Keratinocyte (primary cell): ENCODE measurements at regions not wholly inside any gene's neighbourhood (a gene's known extent, or its start where the extent isn't known, plus 50 kb on each side); places are given as distances from the start of the nearest gene placed in this dataset.

Experiments
- CTCF ChIP-seq, 3 experiments: IDR thresholded peaks in 1 of 3; conservative IDR thresholded peaks in 1 of 3; optimal IDR thresholded peaks in 1 of 3; 2 replicates in 2 of 3; 3 replicates in 1 of 3; pipeline versions ENCODE3 to v1.5.1; 2011; ENCODE audit warnings: low read length in 3 of 3, mild to moderate bottlenecking in 3 of 3, moderate library complexity in 2 of 3, control low read depth in 1 of 3, inconsistent platforms in 1 of 3; ENCODE audit not compliant: insufficient read depth in 2 of 3; ENCODE audit errors: extremely low read depth in 1 of 3
- EZH2 ChIP-seq: IDR thresholded peaks from one replicate; pipeline ENCODE4 v1.6.1; 2012; ENCODE audit warnings: inconsistent platforms, mild to moderate bottlenecking, low read length, moderate library complexity

GRCh38 chr12:107388263-107388662 is 294.9 kb upstream of the CRY1 start:
- no peak for TF ChIP-seq CTCF (optimal IDR thresholded peaks at IDR 0.05 in 1 of 3, IDR thresholded peaks at IDR 0.05 in 1 of 3, conservative IDR thresholded peaks at IDR 0.05 in 1 of 3; ENCODE audit: extremely low read depth in 1 of 3, insufficient read depth in 2 of 3, low read length in 3 of 3)
- no peak for TF ChIP-seq EZH2
